HEK293T (cell line): ENCODE measurements at regions not wholly inside any gene's neighbourhood (a gene's known extent, or its start where the extent isn't known, plus 50 kb on each side); places are given as distances from the start of the nearest gene placed in this dataset.
A peak's percentile ranks its signal among the peaks of the same experiment; 100 is the strongest.

Source experiments
- CTCF ChIA-PET: fragments of 350-600 bp; formaldehyde crosslinking; extraction: SDS; loops from one replicate; lab custom pipeline; 2021; ENCODE audit warnings: antibody characterized with exemption, inconsistent platforms; lab: Yijun Ruan, JAX
- POLR2A ChIA-PET: fragments of 350-600 bp; formaldehyde crosslinking; extraction: SDS; loops from one replicate; lab custom pipeline; 2020; ENCODE audit warnings: antibody characterized with exemption, inconsistent platforms; lab: Yijun Ruan, JAX
- DNase-seq: peaks from one replicate; pipeline ENCODE4 v3.0.0; 2012; ENCODE audit warnings: mixed read lengths; ENCODE audit errors: extremely low spot score
- ARNT ChIP-seq: fragments of 450-650 bp; IDR thresholded peaks from 2 replicates; pipeline ENCODE4 v1.6.1; 2017; ENCODE audit warnings: mild to moderate bottlenecking
- BHLHE40 ChIP-seq: fragments of 450-650 bp; IDR thresholded peaks from 2 replicates; pipeline ENCODE4 v1.6.1; 2016; ENCODE audit warnings: mild to moderate bottlenecking, moderate library complexity, borderline replicate concordance
- CTBP1 ChIP-seq: fragments of 450-650 bp; IDR thresholded peaks from 2 replicates; pipeline ENCODE4 v1.6.1; 2016; ENCODE audit warnings: borderline replicate concordance
- ELF4 ChIP-seq: fragments of 450-650 bp; IDR thresholded peaks from 2 replicates; pipeline ENCODE4 v1.6.1; 2017; ENCODE audit warnings: antibody characterized with exemption
- FOXA1 ChIP-seq: fragments of 450-650 bp; IDR thresholded peaks from 2 replicates; pipeline ENCODE4 v1.6.1; 2016; ENCODE audit warnings: mild to moderate bottlenecking
- FOXK2 ChIP-seq: fragments of 450-650 bp; IDR thresholded peaks from 2 replicates; pipeline ENCODE4 v1.6.1; 2016; ENCODE audit warnings: mild to moderate bottlenecking
- FOXM1 ChIP-seq: fragments of 450-650 bp; IDR thresholded peaks from 2 replicates; pipeline ENCODE4 v1.6.1; 2017; ENCODE audit warnings: mild to moderate bottlenecking, borderline replicate concordance
- HDGF ChIP-seq: fragments of 450-650 bp; IDR thresholded peaks from 2 replicates; pipeline ENCODE4 v1.6.1; 2017; ENCODE audit warnings: antibody characterized with exemption, borderline replicate concordance
- L3MBTL2 ChIP-seq: fragments of 450-650 bp; conservative IDR thresholded peaks from 2 replicates; pipeline ENCODE4 v1.6.1; 2016; ENCODE audit warnings: mild to moderate bottlenecking
- LEF1 ChIP-seq: fragments of 450-650 bp; IDR thresholded peaks from 2 replicates; pipeline ENCODE4 v1.6.1; 2017; ENCODE audit warnings: mild to moderate bottlenecking, borderline replicate concordance
- NFRKB ChIP-seq: fragments of 450-650 bp; IDR thresholded peaks from 2 replicates; pipeline ENCODE4 v1.6.1; 2016; ENCODE audit warnings: mild to moderate bottlenecking, moderate library complexity
- PKNOX1 ChIP-seq: fragments of 450-650 bp; IDR thresholded peaks from 2 replicates; pipeline ENCODE4 v1.6.1; 2016
- SP1 ChIP-seq: fragments of 450-650 bp; IDR thresholded peaks from 2 replicates; pipeline ENCODE4 v1.6.1; 2017
- SUZ12 ChIP-seq: fragments of 450-650 bp; IDR thresholded peaks from 2 replicates; pipeline ENCODE4 v1.6.1; 2016; ENCODE audit warnings: mild to moderate bottlenecking
- TARDBP ChIP-seq: fragments of 450-650 bp; IDR thresholded peaks from 2 replicates; pipeline ENCODE4 v1.6.1; 2016
- ZNF384 ChIP-seq: fragments of 450-650 bp; IDR thresholded peaks from 2 replicates; pipeline ENCODE4 v1.6.1; 2016

DNA sequence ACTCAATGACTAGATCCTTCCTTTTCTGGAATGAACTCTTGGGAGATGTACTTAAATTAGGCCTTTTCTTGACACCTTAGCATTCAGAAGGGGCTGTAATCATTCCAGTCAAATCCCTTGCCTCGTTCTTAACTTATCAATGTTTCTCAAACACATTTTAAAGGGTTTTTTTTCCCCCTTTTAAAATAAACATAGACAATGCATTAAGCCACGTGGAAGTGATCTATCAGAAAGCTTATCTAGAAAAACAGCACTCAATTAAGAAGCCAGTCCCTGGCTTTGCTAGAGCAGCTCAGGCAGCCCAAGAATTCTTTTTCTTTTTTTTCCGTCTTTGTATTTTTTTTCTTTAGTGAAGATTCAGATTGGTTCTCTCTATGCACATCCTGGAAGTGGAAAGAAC lies 118.2 kb downstream of the PCDH7 start:
- TF ChIP-seq LEF1 (no peak), SP1 (no peak), PKNOX1 (no peak), L3MBTL2 (no peak), CTBP1 (no peak), FOXK2 (no peak)
- ChIA-PET POLR2A (no interaction called here), CTCF (interaction anchor here (0.6 kb wide), 1 partner anchor 122 kb away, joined by 3 read pairs; no protein-coding TSS in a partner anchor)
- no peak for DNase-seq

- TF ChIP-seq FOXA1 (no peak), ARNT (no peak), FOXM1 (no peak), HDGF (no peak), SP1 (no peak), L3MBTL2 (no peak), SUZ12 (no peak), LEF1 (no peak), NFRKB (no peak), ELF4 (no peak), ZNF384 (no peak), FOXK2 (no peak), CTBP1 (no peak), BHLHE40 (no peak), TARDBP (no peak), PKNOX1 (no peak)
- ChIA-PET CTCF (no interaction called here), POLR2A (interaction anchor here (0.7 to 1.0 kb wide), 2 partner anchors 121 kb away, joined by 3 to 6 read pairs; no protein-coding TSS in a partner anchor)
- no peak for DNase-seq
Measured at GRCh38 chr4:30839583-30840520, 119.7 kb downstream of the PCDH7 start.

DNA sequence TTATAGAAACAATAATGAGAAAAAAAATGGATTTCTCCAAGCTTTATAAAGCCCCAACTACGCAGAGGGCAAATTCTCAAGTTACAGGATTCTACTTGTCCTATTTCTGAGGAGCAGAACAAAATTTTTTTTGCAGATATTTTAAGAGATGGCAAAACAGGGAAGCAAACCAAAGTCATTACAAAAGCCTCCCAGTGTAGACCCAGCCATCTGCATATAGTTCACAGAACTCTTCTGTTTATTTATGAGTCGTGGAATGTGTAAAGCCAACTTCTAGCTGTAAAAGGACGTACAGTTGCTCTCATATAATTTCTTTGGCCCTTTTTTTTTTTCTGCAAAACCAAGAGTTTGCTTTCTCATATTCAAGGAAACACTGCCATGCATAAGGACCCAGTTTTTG lies 120.4 kb downstream of the PCDH7 start:
- no peak for TF ChIP-seq BHLHE40
- TF ChIP-seq HDGF = no peak
- TF ChIP-seq FOXM1 = no peak
- TF ChIP-seq SUZ12 = no peak
- TF ChIP-seq NFRKB = no peak
- TF ChIP-seq ARNT = no peak
- TF ChIP-seq FOXK2 = no peak
- TF ChIP-seq ZNF384 = no peak
- TF ChIP-seq L3MBTL2 = no peak
- TF ChIP-seq ELF4 = no peak
- no peak for TF ChIP-seq SP1
- no peak for TF ChIP-seq CTBP1
- no peak for TF ChIP-seq FOXA1
- no peak for TF ChIP-seq TARDBP
- no peak for TF ChIP-seq PKNOX1
- no peak for TF ChIP-seq LEF1
- ChIA-PET CTCF (no interaction called here), POLR2A (interaction anchor here (1.0 kb wide), 1 partner anchor 122 kb away, joined by 6 read pairs; no protein-coding TSS in a partner anchor)
- no peak for DNase-seq

DNA sequence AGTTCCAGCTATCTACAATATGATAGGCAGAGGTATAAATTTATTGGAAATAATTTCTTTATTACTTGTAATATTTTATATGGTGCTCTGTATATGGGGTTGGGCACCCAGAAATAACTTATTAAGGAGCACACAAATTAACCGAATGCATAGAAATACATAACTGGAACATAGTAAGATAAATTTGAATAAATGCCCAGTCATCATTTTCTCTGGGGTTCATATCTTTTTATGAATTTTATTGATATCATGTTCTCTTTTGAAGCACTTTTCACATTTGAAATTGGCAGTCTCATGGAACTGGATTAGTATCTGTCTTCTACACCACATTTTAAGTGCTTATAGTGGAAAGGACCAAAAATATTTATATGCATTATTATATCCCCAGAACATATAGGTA lies 122.0 kb downstream of the PCDH7 start:
- POLR2A ChIA-PET = no interaction called here
- TF ChIP-seq HDGF = no peak
- no peak for TF ChIP-seq SP1
- TF ChIP-seq FOXA1 = no peak
- no peak for TF ChIP-seq FOXM1
- TF ChIP-seq SUZ12 = no peak
- no peak for TF ChIP-seq ZNF384
- no peak for TF ChIP-seq PKNOX1
- TF ChIP-seq BHLHE40 = no peak
- no peak for TF ChIP-seq ELF4
- no peak for TF ChIP-seq L3MBTL2
- TF ChIP-seq CTBP1 = no peak
- TF ChIP-seq NFRKB = no peak
- TF ChIP-seq LEF1 = no peak
- no peak for TF ChIP-seq ARNT
- no peak for TF ChIP-seq TARDBP
- TF ChIP-seq FOXK2 = no peak
- DNase-seq = no peak
- CTCF ChIA-PET = interaction anchor here (0.6 kb wide), 1 partner anchor 14 kb away, joined by 4 read pairs; no protein-coding TSS in a partner anchor

GRCh38 chr4:30842689-30843088 lies 122.5 kb downstream of the PCDH7 start:
- TF ChIP-seq SUZ12 (no peak), NFRKB (no peak), LEF1 (no peak), ELF4 (no peak), ZNF384 (peak; percentile 66; the same call in 1 of the 2 replicates), FOXA1 (no peak), TARDBP (no peak), ARNT (no peak), PKNOX1 (peak; percentile 80), SP1 (no peak), FOXM1 (no peak), L3MBTL2 (no peak), FOXK2 (no peak), BHLHE40 (no peak), CTBP1 (peak; percentile 54; the same call in 1 of the 2 replicates), HDGF (no peak)
- CTCF ChIA-PET = interaction anchor here (0.6 kb wide), 1 partner anchor 13 kb away, joined by 4 read pairs; no protein-coding TSS in a partner anchor
- POLR2A ChIA-PET = no interaction called here
- DNase-seq = no peak
